Heart left ventricle (tissue), 16 donors: ENCODE measurements at regions not wholly inside any gene's neighbourhood (a gene's known extent, or its start where the extent isn't known, plus 50 kb on each side); places are given as distances from the start of the nearest gene placed in this dataset.

ENCODE experiments used
- ATAC-seq, 4 donors: fragments of 200-7000 bp; cut with Tn5 transposase; one replicate each; pipeline ENCODE4 v1.9.1; 2020 to 2022; ENCODE audit warnings: moderate library complexity in 4 of 4, mild to moderate bottlenecking in 3 of 4, moderate number of reproducible peaks in 1 of 4
- DNase-seq, 5 donors: peaks; one replicate each; pipeline ENCODE4 v3.0.0-alpha.2; 2020
- H3K27ac ChIP-seq, 12 donors: fragments of 200-600 bp; sonication (generic) in 4 of 12; one replicate each; pipeline versions ENCODE4 v1.5.0 to v1.8.0; 2016 to 2022; ENCODE audit warnings: mild to moderate bottlenecking in 2 of 12
- H3K27me3 ChIP-seq, 9 donors: fragments of 200-600 bp; sonication (generic) in 2 of 9; one replicate each; pipeline versions ENCODE4 v1.5.1 to v1.8.0; 2016 to 2022; ENCODE audit warnings: mild to moderate bottlenecking in 3 of 9
- H3K36me3 ChIP-seq, 9 donors: fragments of 200-600 bp; sonication (generic) in 2 of 9; one replicate each; pipeline versions ENCODE4 v1.5.0 to v1.8.0; 2018 to 2022; ENCODE audit warnings: mild to moderate bottlenecking in 2 of 9
- H3K4me1 ChIP-seq, 12 donors: fragments of 200-600 bp; sonication (generic) in 4 of 12; one replicate each; pipeline versions ENCODE4 v1.5.0 to v1.8.0; 2016 to 2022; ENCODE audit warnings: mild to moderate bottlenecking in 3 of 12
- H3K4me3 ChIP-seq, 12 donors: fragments of 200-600 bp; sonication (generic) in 4 of 12; one replicate each; pipeline versions ENCODE4 v1.5.0 to v1.8.0; 2017 to 2022; ENCODE audit warnings: mild to moderate bottlenecking in 9 of 12, moderate library complexity in 4 of 12
- H3K9me3 ChIP-seq, 12 donors: fragments of 200-600 bp; sonication (generic) in 4 of 12; one replicate each; pipeline versions ENCODE4 v1.5.0 to v1.8.0; 2016 to 2022; ENCODE audit warnings: mild to moderate bottlenecking in 1 of 12
- CTCF ChIP-seq, 12 donors: fragments of 200-600 bp; sonication (generic) in 4 of 12; IDR thresholded peaks; one replicate each; pipeline versions ENCODE4 v1.5.0 to v1.8.0; 2018 to 2022; ENCODE audit warnings: antibody characterized with exemption in 12 of 12, mild to moderate bottlenecking in 5 of 12
- POLR2A ChIP-seq, 2 donors: fragments of 450-650 bp; IDR thresholded peaks; one replicate each; pipeline ENCODE4 v1.6.1; 2017; ENCODE audit warnings: antibody characterized with exemption in 2 of 2, mild to moderate bottlenecking in 2 of 2, moderate library complexity in 2 of 2
- WGBS, 4 donors: extraction: QIAGEN DNeasy Blood & Tissue Kit in 2 of 4; methylation state at CpG; one replicate each; pipeline versions ENCODE4 v1.1.5 to v1.1.7; 2013 to 2018; 5-methylcytosine and 5-hydroxymethylcytosine counted together
- intact Hi-C, 10 donors: fragments of 100-400 bp; cut with DNase I; formaldehyde crosslinking; loops; one replicate each; pipeline versions ENCODE4 v1.11.1 to v1.14.2; 2022
- donor health status: ischemic (EF 13 %, LVEDD 7.1; RV severe dilation, severe dysfunction).
- donor health status: healthy with polysubstance abuse.
- donor health status: DM: no; HTN: yes; CAD: no.
- donor health status: DM: no; HTN: no; CAD: no.
- donor health status: ischemic (EF 25% LVEDD 6.9; RV normal size, moderate dysfunction).
- donor health status: ischemic (EF 25% LVEDD 5.7; RV mildly dilated, moderate dysfunction).
- donor health status: healthy.
- donor health status: DM: yes; HTN: yes; CAD: no.
- donor health status: ischemic (EF 35%, LVEDD 5.7; RV mildly dilated, moderate dysfunction).
- donor health status: nonischemic (EF 11% LVEDD 7.7; RV severe dilation, severe dysfunction).
- donor health status: DM: yes; HTN: yes; CAD: no.
- donor health status: PGD.
- donor health status: ischemic (EF 29% LVEDD 5.4; RV normal size, mild dysfunction).
- donor health status: nonischemic (EF 23%, LVEDD 6.1; RV moderate dilation, normal function).

- no peaks in the 10 kb centered on the region for H3K9me3 ChIP-seq
- no peak overlapping the region for H3K27ac ChIP-seq
- H3K4me1 ChIP-seq = peaks cover 0 to 8% (median 0%) of the 10 kb centered on the region in 12 donors
- ATAC-seq (no peak), DNase-seq (no peak)
- TF ChIP-seq POLR2A (IDR thresholded peaks at IDR 0.05) = no peak
- TF ChIP-seq CTCF (IDR thresholded peaks at IDR 0.05) = peak in 2 of 12 donors; percentile 11 to 12
- no peaks in the 10 kb centered on the region for H3K27me3 ChIP-seq
- no peak overlapping the region for H3K4me3 ChIP-seq
- intact Hi-C loops = no loop called here
- 81 to 86% (median 84%) methylated on average over 8 of the region's 8 CpGs for WGBS, 4 donors
- H3K36me3 ChIP-seq = no peaks in the 10 kb centered on the region
Measured at GRCh38 chr2:151030663-151031230, 230.9 kb downstream of the RBM43 start.

- Histone ChIP-seq H3K9me3 (no peaks in the 10 kb centered on the region), H3K4me1 (peaks cover 0 to 8% (median 0%) of the 10 kb centered on the region in 12 donors), H3K36me3 (no peaks in the 10 kb centered on the region), H3K27ac (no peak overlapping the region), H3K4me3 (no peak overlapping the region), H3K27me3 (no peaks in the 10 kb centered on the region)
- WGBS, 4 donors = 78 to 89% (median 82%) methylated on average over 4 of the region's 4 CpGs
- TF ChIP-seq POLR2A (IDR thresholded peaks at IDR 0.05) = no peak
- no peak for TF ChIP-seq CTCF (IDR thresholded peaks at IDR 0.05)
- intact Hi-C loops = no loop called here
- ATAC-seq (no peak), DNase-seq (no peak)
Measured at GRCh38 chr2:151029406-151030157, 232.1 kb downstream of the RBM43 start.

- Histone ChIP-seq H3K27me3 (no peaks in the 10 kb centered on the region), H3K9me3 (no peaks in the 10 kb centered on the region), H3K4me1 (peaks cover 0 to 6% (median 0%) of the 10 kb centered on the region in 12 donors), H3K27ac (no peak overlapping the region), H3K4me3 (no peak overlapping the region), H3K36me3 (no peaks in the 10 kb centered on the region)
- DNase-seq (no peak), ATAC-seq (no peak)
- intact Hi-C loops = no loop called here
- TF ChIP-seq CTCF (IDR thresholded peaks at IDR 0.05) (no peak), POLR2A (IDR thresholded peaks at IDR 0.05) (no peak)
Measured at GRCh38 chr2:151028691-151029176, 232.9 kb downstream of the RBM43 start.

GRCh38 chr2:151027151-151027550, 234.5 kb downstream of the RBM43 start:
- Histone ChIP-seq H3K4me1 (no peaks in the 10 kb centered on the region), H3K27me3 (no peaks in the 10 kb centered on the region), H3K4me3 (no peak overlapping the region), H3K36me3 (no peaks in the 10 kb centered on the region), H3K9me3 (no peaks in the 10 kb centered on the region), H3K27ac (no peak overlapping the region)
- 43 to 62% (median 50%) methylated on average over 6 of the region's 6 CpGs for WGBS, 4 donors
- no peak for TF ChIP-seq CTCF (IDR thresholded peaks at IDR 0.05)
- no peak for TF ChIP-seq POLR2A (IDR thresholded peaks at IDR 0.05)
- intact Hi-C loops = loop anchor here in 1 of 10 donors (2.0 kb wide), 1 partner anchor 46 kb away; no protein-coding TSS in a partner anchor
- DNase-seq = no peak
- peak in 2 of 4 donors; percentile 45 to 54 for ATAC-seq
